ENCODE measurements at regions not wholly inside any gene's neighbourhood (a gene's known extent, or its start where the extent isn't known, plus 50 kb on each side); places are given as distances from the start of the nearest gene placed in this dataset.

- TF ChIP-seq REST (IDR thresholded peaks at IDR 0.05; ENCODE audit: unreplicated experiment), result no peak
Observed at GRCh38 chr18:41647914-41648313, 307.1 kb upstream of the PIK3C3 start (continued).

DNA sequence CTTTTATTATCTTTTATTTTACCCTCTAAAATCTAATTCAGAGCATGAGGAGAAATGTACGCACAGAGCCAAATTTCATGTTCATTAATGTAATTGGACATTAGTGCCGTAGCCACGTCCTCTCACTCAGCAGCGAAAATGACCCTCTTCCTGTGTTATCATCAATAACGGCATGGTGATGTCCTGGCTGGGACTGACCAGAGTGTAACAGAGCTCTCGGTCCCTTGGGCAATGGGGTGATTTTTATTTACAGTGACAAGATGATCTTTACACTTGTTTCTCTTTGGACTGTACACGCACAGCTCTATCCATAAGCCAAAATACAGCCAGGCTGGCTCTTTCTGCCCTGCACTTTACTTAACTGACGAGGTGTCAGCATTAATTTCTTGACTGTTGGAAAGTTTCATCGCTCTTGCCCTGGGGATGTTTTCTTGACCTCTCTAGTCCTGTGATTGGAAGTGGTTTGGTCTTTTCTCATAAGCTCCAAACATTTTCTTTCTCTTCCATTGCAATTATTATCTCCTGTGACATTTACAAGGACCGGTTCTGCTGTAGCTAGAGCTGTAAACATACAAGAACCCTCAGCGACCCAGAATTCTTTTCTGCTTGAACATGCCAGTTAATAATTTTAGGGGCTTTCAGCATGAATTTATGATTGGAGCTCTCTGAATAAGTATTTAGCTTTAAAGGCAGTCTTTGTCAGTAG lies 308.0 kb upstream of the PIK3C3 start:
- H3K9me3 Mint-ChIP-seq, result peaks cover 4% of the 10 kb centered on the region; the same call in 1 of the 3 replicates
- TF ChIP-seq NANOG (IDR thresholded peaks at IDR 0.05; ENCODE audit: borderline replicate concordance) (no peak), STAT1 (IDR thresholded peaks at IDR 0.05; ENCODE audit: unreplicated experiment) (no peak), ZNF331 (CRISPR knock-in tag; IDR thresholded peaks at IDR 0.05; ENCODE audit: low read depth) (no peak), ETS1 (IDR thresholded peaks at IDR 0.05) (no peak)
- TF ChIP-seq, protein P1, sequence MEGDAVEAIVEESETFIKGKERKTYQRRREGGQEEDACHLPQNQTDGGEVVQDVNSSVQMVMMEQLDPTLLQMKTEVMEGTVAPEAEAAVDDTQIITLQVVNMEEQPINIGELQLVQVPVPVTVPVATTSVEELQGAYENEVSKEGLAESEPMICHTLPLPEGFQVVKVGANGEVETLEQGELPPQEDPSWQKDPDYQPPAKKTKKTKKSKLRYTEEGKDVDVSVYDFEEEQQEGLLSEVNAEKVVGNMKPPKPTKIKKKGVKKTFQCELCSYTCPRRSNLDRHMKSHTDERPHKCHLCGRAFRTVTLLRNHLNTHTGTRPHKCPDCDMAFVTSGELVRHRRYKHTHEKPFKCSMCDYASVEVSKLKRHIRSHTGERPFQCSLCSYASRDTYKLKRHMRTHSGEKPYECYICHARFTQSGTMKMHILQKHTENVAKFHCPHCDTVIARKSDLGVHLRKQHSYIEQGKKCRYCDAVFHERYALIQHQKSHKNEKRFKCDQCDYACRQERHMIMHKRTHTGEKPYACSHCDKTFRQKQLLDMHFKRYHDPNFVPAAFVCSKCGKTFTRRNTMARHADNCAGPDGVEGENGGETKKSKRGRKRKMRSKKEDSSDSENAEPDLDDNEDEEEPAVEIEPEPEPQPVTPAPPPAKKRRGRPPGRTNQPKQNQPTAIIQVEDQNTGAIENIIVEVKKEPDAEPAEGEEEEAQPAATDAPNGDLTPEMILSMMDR (conservative IDR thresholded peaks at IDR 0.05; ENCODE audit: low read depth in 2 of 2), result no peak
- no peak overlapping the region for H3K27ac ChIP-seq (ENCODE audit: low read depth)
- no peak overlapping the region for H3K27ac Mint-ChIP-seq
- no peaks in the 10 kb centered on the region for H3F3A ChIP-seq (replicated peaks; ENCODE audit: low read depth)
- no peaks in the 10 kb centered on the region for H3K4me1 Mint-ChIP-seq
- H3K4me2 ChIP-seq, result no peak overlapping the region
- ATAC-seq (no peak), DNase-seq (ENCODE audit: low spot score) (no peak)
- H3K4me1 ChIP-seq (ENCODE audit: insufficient read depth), result no peaks in the 10 kb centered on the region
- H3K79me2 ChIP-seq (replicated peaks; ENCODE audit: insufficient read depth), result no peaks in the 10 kb centered on the region
- no peaks in the 10 kb centered on the region for H3K27me3 Mint-ChIP-seq (ENCODE audit: insufficient read depth, low read depth, poor library complexity)
- no peaks in the 10 kb centered on the region for H3K27me3 ChIP-seq (ENCODE audit: insufficient read depth)
- H3K36me3 ChIP-seq (ENCODE audit: insufficient read depth), result no peaks in the 10 kb centered on the region
- H3K4me3 ChIP-seq, result no peak overlapping the region
- H4K20me1 ChIP-seq (replicated peaks; ENCODE audit: insufficient read depth), result no peaks in the 10 kb centered on the region
- no peaks in the 10 kb centered on the region for H3K9me2 ChIP-seq (ENCODE audit: insufficient read depth)
- no peak overlapping the region for H2AFZ ChIP-seq
- H3K36me3 Mint-ChIP-seq (ENCODE audit: low read depth), result no peaks in the 10 kb centered on the region
- H3K4me3 Mint-ChIP-seq, result no peak overlapping the region

Measured in GM23338 (cell line).